GM19467 (cell line): ENCODE measurements at regions not wholly inside any gene's neighbourhood (a gene's known extent, or its start where the extent isn't known, plus 50 kb on each side); places are given as distances from the start of the nearest gene placed in this dataset.

Experiments
- ATAC-seq: cut with Tn5 transposase; IDR thresholded peaks from one replicate; pipeline ENCODE4 v1.9.1; 2021; ENCODE audit warnings: mild to moderate bottlenecking, moderate library complexity; ENCODE audit not compliant: unreplicated experiment

DNA sequence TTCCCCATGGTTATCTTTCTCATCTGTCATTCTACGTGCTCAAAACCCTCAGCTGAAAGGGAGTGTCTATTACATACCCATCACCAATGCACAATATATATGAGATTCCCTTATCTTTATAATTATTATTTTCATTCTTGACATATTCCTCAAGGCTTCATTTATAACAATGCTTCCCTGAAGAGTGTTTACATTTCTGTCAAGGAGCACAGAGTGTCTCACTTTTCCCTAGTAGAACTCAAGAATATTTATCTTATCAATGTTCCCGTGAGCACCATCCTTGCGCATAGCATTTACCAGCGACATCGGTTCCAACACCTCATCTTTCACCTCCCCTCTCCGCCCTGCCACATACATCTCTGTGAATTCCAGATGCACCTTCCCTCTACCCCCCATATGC lies 250.6 kb downstream of the PLA2G4A start:
- ATAC-seq = no peak

DNA sequence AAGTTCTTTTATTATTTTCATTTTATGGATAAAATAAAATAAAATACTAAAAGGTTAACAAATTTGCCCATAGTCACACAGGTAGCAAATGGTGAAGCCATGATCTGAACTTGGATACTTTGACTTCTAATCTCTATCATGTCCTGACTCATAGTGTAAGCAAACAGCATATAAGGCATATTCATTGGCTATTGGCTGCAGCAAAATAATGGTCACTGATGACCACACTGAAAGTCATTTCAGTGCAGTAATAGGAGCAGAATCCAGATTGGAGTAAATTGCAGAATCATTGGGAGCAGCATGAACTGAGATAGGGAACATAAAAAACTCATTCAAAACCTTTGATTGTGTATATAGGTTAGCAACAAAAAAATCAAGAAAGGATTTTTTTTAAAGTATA lies 262.9 kb downstream of the PLA2G4A start:
- no peak for ATAC-seq

DNA sequence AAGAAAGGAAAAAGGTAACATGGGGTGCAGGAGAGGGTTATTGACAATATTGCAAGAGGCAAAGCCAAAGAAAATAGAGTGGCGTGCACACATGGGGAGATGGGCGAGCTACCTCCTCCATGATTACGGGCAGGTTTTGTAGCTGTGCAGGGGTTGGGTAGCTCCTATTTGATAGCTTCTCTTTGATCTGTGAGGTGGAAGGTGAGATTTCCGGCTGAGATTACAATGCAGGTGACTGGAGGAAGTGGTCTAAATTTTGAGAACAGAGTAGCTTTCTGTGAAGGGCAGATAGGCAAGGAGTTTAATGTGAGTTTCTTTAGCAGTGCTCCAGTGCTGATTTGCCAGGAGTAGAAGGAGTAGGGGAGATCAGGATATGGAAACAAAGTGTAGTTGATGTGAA lies 263.4 kb downstream of the PLA2G4A start:
- no peak for ATAC-seq

DNA sequence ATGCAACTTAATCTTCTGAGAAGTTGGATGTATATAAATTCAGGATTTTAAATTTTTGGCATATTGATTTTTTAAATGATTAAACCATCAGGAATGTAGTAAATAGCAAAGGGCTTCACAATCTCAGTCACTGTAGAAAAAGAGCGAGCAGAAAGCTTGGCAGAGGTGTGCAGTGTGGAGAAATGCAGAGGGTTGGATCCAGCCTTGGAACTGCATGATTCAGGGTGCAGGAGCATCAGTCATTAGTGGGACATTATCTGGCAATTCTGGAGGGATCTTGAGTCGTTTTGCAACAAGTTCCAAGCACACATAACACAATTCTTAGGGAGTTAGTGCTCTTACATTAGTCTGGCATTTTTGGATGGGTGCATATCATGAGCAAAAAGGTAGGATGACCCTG lies 267.9 kb downstream of the PLA2G4A start:
- no peak for ATAC-seq

DNA sequence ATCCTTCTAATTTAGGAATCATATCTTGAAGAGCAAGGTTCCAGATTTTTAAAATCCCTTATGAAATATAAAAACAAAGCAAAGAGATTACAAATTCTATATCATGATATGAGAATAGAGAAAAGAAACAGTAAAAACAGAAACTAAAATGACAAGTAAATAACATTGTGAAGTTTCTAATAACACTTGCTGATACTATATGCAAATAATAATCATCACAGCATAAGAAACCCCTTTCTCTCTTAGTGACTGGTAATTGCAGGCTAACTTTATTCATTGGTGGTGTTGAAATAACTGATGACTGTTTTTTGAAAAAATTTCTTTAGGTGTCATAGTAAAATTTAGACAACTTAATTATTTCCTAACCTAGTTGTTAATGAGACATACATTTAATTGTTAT lies 281.6 kb downstream of the PLA2G4A start:
- ATAC-seq = no peak

DNA sequence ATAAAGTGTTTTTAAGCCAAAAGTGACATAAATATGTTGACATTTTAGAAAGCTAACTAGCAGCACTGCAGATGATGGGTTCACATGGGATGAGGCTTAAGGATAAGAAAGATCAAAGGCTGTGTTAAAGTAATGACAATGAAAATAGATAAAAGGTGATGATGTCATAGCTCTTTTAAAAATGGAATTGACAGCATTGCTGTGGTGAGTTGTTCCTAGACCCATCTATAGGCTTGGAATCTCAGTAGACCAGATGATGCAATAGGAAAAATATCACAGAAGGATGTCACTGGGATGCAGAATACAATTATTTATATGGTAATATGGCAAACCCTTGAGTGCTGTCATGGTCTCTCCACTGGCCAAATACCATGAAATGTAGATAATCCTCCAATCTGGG lies 286.0 kb downstream of the PLA2G4A start:
- no peak for ATAC-seq

DNA sequence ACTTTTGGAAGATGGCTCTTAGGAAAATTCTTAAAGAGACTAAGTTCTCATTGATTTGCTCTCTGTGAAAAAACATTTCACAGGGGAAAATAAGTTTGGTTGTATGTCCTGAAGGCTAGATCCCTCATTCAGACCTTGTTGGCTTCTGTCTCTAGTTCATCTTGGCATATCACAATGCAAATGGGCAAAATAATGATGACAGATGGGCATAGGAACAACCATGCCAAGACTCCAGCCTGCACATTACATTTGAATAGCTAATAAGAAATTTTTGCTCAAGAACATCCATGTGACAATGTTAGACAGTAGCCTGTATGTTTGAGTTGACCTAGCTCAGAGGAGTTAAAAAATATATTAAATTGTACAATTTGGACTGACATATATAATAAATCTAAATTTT lies 292.9 kb downstream of the PLA2G4A start:
- ATAC-seq = no peak

DNA sequence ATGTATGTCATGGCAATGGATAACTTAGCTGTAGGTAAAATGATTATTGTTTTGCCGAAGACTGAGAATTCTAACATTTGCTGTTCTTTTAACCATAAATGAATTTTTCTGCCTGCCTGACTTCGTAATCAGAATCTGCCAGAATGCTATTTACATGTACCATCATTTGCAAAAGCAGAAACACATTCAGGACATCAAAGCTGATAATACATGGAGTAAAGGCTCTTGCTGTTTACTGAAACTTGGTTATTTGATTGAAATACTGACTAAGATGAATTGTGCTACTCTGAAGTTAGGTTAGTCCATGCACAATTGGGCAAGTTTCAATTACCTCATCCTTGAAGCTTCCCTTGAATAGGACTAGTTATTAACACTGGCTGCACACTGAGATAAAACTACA lies 293.8 kb downstream of the PLA2G4A start:
- no peak for ATAC-seq

DNA sequence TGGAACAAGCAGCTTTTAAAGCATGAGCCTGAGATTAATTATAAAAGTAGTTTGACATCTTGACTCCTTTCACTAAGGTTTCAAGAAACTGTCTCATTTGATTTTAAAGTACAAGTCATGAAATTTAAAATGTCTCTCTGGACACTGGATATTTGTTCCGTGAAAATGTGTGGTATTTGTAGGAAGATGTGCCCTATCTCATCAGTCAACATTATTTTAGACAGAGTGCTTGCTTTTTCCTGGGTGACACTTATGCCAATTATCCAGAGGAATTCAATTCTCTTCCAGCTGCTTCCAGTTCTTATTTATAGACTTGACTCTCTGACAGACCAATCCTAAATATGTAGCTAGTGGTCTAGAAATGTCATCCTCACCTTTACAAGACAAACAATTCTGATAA lies 300.4 kb downstream of the PLA2G4A start:
- ATAC-seq = no peak

DNA sequence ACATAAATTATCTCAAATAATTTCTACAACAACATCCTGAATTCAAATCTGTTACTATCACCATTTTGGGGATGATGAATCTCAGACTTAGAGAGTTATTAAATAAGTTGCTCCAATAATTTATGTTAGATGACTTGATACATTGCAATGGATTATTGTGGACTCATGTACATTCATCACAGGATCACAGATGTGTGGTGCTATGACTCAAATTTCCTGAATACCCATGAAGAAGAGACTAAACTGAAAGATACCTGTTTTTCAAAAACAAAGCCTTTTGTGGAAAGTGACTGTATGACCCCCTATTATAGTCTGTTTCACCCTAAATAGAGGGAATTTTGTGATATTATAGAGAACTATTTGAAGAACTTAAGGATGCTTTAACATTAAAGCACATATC lies 315.0 kb downstream of the PLA2G4A start:
- no peak for ATAC-seq

DNA sequence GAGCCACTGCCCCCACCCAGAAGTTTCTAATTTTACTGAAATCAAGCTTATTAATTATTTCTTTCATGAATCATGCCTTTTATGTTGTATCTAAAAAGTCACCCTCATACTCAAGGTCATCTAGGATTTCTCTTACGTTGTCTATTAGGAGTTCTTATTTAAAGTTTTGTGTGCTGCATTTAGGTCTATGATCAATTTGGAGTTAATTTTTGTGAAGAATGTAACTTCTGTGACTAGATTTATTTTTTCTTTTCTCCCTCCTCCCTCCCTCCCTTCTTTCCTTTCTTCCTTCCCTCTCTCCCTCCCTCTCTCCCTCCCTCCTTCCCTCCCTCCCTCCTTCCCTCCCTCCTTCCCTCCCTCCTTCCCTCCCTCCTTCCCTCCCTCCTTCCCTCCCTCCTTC lies 317.6 kb downstream of the PLA2G4A start:
- no peak for ATAC-seq

DNA sequence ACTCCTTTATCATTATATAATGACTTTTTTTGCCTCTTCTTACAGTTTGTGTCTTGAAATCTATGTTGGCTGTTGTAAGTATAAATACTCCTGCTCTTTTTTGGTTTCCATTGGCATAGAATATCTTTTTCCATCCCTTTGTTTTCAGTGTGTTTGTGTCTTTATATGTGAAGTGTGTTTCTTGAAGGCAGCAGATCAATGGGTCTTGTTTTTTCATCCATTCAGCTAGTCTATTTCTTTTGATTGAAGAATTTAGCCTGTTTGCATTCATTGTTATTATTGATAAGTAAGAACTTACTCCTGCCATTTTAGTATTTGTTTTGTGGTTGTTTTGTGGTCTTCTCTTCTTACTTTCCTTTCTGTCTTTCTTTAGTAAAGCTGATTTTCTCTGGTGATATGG lies 322.8 kb downstream of the PLA2G4A start:
- ATAC-seq = no peak

DNA sequence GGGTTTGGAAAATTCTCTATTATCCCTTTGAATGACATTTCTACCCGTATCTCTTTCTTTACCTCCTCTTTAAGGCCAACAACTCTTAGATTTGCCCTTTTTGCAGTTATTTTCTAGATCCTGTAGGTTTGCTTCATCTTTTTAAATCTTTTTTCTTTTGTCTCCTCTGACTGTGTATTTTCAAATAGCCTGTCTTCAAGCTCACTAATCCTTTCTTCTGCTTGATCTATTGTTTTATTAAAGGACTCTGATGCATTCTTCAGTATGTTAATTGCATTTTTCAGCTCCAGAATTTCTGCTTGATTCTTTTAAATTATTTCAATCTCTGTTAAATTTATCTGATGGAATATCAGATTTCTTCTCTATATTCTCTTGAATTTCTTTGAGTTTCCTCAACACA lies 324.3 kb downstream of the PLA2G4A start:
- ATAC-seq = no peak

DNA sequence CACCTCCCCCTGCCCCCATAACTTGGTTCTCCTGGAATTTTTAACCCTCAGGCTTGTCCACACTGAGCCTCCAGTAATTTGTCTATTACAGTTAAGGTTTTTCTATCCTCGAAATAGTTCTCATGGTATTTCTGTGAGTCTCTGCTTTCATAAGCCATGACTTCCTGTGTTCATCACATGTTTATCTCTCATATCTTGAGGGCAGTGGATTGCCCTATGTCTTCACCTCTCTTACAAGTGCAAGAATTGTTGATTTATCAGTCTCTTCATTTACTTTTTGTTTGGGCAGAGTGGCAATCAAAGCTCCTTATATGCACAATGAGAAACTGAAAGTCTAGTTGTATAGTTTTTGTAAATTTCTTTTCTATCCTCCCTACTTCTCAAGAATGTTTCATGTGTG lies 328.4 kb downstream of the PLA2G4A start:
- ATAC-seq = no peak

DNA sequence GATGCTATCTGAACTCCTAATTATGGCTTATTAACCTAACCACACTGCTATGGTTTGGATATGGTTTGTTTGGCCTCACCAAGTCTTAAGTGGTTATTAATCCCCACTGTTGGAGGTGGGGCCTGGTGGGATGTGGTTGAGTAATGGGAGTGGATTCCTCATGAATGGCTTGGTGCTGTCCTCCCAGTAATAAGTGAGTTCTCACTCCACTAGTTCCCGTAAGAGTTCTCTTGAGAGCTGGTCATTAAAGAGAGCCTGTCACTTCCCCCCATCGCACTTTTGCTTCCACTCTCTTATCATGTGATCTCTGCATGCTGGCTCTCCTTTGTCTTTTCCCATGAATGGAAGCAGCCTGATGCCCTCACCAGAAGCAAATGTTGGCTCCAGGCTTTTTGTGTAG lies 328.8 kb downstream of the PLA2G4A start:
- no peak for ATAC-seq

DNA sequence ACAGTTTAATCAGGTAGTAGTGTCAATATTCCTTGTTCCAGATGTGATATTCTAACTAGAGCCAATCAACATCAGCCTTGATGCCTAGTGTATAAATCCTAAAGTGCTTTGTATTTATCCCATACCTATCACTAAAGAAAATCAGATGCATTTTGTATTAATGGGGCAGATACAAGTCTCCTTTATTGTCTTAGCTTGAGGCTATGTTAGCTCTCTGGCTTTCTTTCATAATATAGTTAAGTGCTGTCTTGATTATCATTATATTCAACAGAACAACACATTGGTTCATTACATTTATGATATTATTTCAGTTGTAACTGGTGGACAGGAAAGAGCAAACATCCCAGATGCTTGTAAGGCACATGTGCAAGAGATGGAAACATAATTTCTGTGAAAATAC lies 338.8 kb downstream of the PLA2G4A start:
- no peak for ATAC-seq

DNA sequence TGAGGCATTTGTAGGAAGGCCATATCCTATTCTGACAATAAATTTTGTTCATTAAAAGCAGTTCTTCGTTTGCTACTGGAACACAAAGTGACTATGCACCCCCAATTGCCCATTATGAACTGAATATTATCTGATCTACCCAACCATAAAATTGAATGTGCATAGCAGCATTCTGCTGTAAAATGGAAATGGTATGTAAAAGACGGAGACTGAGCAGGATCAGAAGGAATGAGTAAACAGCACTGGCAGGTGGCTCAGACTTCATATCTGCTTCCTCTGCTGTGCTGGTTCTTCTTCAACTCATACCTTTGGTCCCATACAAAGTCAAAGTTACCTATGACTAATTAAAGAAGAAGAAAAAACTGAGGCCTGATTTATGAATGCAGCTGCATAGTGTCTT lies 339.5 kb downstream of the PLA2G4A start:
- no peak for ATAC-seq

DNA sequence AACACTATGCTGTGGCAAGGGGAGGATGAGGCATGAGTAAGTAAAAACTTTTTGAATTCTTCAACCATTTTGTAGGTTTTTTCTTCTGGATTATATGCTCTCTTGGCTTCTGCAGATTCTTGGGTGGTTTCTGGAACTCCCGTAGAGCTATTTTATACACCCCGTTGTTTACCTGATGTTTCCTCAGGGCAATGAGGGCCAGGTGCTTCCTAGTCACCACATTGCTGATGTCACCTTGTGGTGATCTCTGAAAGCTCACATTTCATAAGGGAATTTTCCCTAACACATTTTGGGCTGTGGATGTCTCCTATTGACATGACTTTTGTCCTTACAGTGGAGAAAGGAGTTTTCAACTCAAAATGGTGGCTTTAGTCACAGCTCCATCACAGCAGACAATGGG lies 356.6 kb downstream of the PLA2G4A start:
- no peak for ATAC-seq

DNA sequence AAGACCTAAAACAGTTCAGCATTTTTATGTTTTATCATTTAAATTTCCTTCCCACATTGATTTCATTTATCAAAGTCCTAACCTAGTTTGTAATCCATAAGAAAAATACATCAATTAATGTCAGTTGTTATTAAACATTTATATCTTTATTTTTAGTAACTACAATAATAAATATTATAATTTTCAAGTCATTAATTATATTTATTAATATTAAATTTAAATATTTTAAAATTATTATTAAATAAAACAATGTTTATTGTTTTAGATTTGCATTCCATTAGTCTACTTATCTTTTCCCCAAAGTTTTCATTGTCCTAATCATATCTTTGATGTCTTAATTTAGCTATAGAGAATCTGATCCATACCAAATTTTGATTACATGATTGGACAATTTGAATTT lies 368.9 kb downstream of the PLA2G4A start:
- ATAC-seq = no peak

DNA sequence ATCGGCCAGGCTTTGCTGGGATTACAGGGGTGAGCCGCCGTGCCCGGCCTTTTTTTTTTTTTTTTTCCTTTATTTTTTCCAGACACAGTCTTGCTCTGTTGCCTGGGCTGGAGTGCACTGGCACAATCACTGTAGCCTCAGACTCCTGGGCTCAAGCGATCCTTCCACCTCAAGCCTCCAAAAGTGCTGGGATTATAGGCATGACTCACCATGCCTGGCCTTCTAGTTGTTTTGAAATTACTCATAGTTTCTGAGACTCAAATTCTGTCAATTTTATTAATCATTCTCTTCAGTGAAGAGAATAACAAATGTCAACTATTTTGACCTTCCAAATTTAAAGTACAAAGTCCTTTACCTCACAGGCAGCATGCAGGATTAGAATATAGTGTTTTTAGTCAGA lies 374.5 kb downstream of the PLA2G4A start:
- ATAC-seq = no peak

DNA sequence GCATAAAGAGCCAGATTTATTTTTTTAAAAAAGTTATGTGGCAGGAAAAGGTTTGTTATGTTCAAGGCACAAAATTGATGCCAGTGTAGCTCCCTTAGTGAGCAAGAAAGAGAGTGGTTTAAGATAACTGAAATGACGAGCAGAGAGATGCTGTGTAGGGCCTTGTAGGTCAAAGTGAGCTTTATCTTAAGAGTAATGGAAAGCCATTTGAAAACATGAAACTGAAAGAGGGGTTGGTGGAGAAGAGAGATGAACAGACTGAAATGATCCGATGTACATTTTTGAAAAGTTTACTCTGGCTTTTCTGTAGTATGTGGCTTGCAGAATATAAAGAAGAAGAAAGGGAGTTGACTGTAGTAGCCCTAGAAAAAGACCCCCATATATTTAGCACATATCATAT lies 383.6 kb downstream of the PLA2G4A start:
- no peak for ATAC-seq

DNA sequence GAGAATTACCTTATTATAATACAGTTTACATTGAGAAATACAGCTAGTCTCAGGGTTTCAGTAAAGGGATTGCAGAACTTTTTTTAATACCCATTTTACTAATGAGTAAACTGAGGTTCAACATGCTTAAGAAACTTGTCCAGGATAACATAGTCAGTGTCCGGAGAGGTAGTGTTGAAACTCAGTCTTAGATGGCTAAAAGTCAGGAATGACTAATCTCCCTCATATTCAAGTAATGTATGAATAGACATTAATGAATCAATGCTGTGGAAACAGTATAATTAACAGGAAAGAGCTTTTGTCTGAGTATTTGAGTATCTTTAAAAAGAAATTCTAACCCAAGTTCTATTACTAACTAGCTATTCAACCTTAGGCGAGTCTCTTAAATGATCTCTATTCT lies 397.6 kb downstream of the PLA2G4A start:
- ATAC-seq = no peak

DNA sequence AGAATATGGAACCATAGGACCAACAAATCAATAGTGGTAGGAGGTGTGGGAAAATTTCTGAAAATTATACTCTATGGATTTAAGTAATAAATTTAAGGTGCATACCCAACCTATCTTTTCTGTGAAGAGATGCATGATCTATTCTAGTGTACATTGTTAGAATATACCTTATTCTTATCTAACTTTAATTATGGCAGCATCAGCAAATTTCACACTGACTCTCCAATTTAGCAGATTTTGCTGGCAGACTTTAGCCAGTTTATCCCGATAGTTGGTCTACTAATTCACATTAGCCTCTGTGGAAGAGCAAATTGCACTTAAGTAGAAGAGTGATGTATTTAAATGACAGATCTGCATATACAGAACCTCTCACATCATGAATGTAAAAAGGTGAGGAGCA lies 400.0 kb downstream of the PLA2G4A start:
- no peak for ATAC-seq

DNA sequence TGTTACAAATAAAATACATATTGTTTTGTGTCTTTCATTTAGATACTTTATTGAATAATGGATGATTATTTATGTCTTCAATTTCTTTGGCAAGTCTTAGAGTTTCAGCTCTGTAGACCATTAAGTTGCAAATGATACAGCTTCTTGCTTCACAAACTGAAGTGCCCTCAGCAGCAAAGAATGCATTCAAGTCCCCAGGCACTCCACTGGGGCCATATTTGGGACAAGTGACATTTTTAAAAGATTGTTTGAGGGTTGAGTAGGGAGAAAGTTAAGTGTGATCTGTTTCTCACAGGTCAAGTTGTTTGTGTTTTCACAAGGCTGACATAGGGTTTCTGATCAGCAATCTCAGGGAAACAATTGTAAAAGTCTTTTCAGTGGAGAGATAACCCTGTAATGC lies 400.7 kb downstream of the PLA2G4A start:
- ATAC-seq = no peak
